PC-9 (cell line): ENCODE measurements at regions not wholly inside any gene's neighbourhood (a gene's known extent, or its start where the extent isn't known, plus 50 kb on each side); places are given as distances from the start of the nearest gene placed in this dataset.

Source experiments
- CTCF ChIP-seq: fragments of 200-600 bp; sonication (generic); conservative IDR thresholded peaks from 2 replicates; pipeline ENCODE4 v1.6.1; 2017; ENCODE audit warnings: mixed run types, antibody characterized with exemption, mild to moderate bottlenecking, moderate library complexity
- EZH2 ChIP-seq: fragments of 200-600 bp; sonication (generic); IDR thresholded peaks from 2 replicates; pipeline ENCODE4 v1.8.0; 2017; ENCODE audit warnings: antibody characterized with exemption, low read depth

- TF ChIP-seq CTCF = no peak
- TF ChIP-seq EZH2 = no peak
These were observed 302.3 kb upstream of the AUTS2 start for GRCh38 chr7:69295977-69296376.
